OCI-LY7 (cell line): ENCODE measurements at regions not wholly inside any gene's neighbourhood (a gene's known extent, or its start where the extent isn't known, plus 50 kb on each side); places are given as distances from the start of the nearest gene placed in this dataset.

Experiments used
- CTCF ChIP-seq: fragments of 200-600 bp; sonication (generic); conservative IDR thresholded peaks from 2 replicates; pipeline ENCODE4 v1.5.1; 2014; ENCODE audit warnings: mild to moderate bottlenecking, antibody characterized with exemption, low read length, moderate library complexity, mixed read lengths
- EZH2phosphoT487 ChIP-seq: fragments of 200-600 bp; sonication (generic); IDR thresholded peaks from 2 replicates; pipeline ENCODE4 v1.6.1; 2018; ENCODE audit warnings: low read depth, borderline replicate concordance, mild to moderate bottlenecking, mixed run types, antibody characterized with exemption, low read length, moderate library complexity, mixed read lengths

- TF ChIP-seq CTCF (no peak), EZH2phosphoT487 (no peak)
Observed at GRCh38 chr1:162944974-162945674, 84.1 kb upstream of the CCDC190 start.
